HEK293 (cell line): ENCODE measurements at regions not wholly inside any gene's neighbourhood (a gene's known extent, or its start where the extent isn't known, plus 50 kb on each side); places are given as distances from the start of the nearest gene placed in this dataset.

Experiments
- CTCF ChIA-PET: fragments of 350-600 bp; formaldehyde crosslinking; extraction: SDS; loops from one replicate; lab custom pipeline; 2021; ENCODE audit warnings: antibody characterized with exemption; lab: Yijun Ruan, JAX
- POLR2A ChIA-PET: fragments of 300-600 bp; formaldehyde crosslinking; extraction: SDS; loops from one replicate; lab custom pipeline; 2020; ENCODE audit warnings: antibody characterized with exemption, inconsistent platforms; lab: Yijun Ruan, JAX
- H3K27ac ChIP-seq: fragments of 200-500 bp; sonication (Bioruptor generic); 2 replicates; pipeline ENCODE4 v1.5.1; 2014; ENCODE audit warnings: low read depth, low read length, control low read depth, inconsistent platforms; ENCODE audit errors: extremely low read depth
- H3K36me3 ChIP-seq, 2 experiments: fragments of 200-500 bp in 1 of 2; sonication (Bioruptor generic) in 1 of 2; 1 replicate in 1 of 2; 2 replicates in 1 of 2; pipeline ENCODE4 v1.5.1; 2014 to 2017; ENCODE audit warnings: inconsistent platforms in 2 of 2, low read length in 2 of 2; ENCODE audit not compliant: control insufficient read depth in 2 of 2, insufficient read depth in 1 of 2
- H3K4me1 ChIP-seq: fragments of 200-500 bp; sonication (Bioruptor generic); 2 replicates; pipeline ENCODE4 v1.5.1; 2014; ENCODE audit warnings: mild to moderate bottlenecking, low read length, inconsistent platforms; ENCODE audit not compliant: control insufficient read depth, insufficient read depth
- H3K4me3 ChIP-seq: 2 replicates; pipeline ENCODE4 v1.5.1; 2011; ENCODE audit warnings: low read depth, mild to moderate bottlenecking, control low read depth, low read length, moderate library complexity
- H3K9me3 ChIP-seq: fragments of 200-500 bp; sonication (Bioruptor generic); 2 replicates; pipeline ENCODE4 v1.5.1; 2014; ENCODE audit warnings: low read depth, low read length, inconsistent platforms; ENCODE audit not compliant: control insufficient read depth, insufficient read depth
- BCL11A ChIP-seq: fragments of 450-650 bp; formaldehyde crosslinking; IDR thresholded peaks from 2 replicates; pipeline ENCODE4 v1.5.1; 2016; ENCODE audit warnings: low read depth, missing biosample characterization, missing genetic modification characterization
- HOXA7 ChIP-seq: sonication (generic); formaldehyde crosslinking; IDR thresholded peaks from 2 replicates; pipeline ENCODE4 v1.8.1; 2022; ENCODE audit warnings: missing genetic modification reagents, borderline replicate concordance
- HOXD13 ChIP-seq: sonication (generic); formaldehyde crosslinking; IDR thresholded peaks from 2 replicates; pipeline ENCODE4 v1.8.0; 2022; ENCODE audit warnings: missing genetic modification reagents, borderline replicate concordance
- OSR2 ChIP-seq: fragments of 450-650 bp; formaldehyde crosslinking; IDR thresholded peaks from 2 replicates; pipeline ENCODE4 v1.5.1; 2016; ENCODE audit warnings: missing biosample characterization, missing genetic modification characterization
- ZBTB1 ChIP-seq: fragments of 450-650 bp; formaldehyde crosslinking; IDR thresholded peaks from 2 replicates; pipeline ENCODE4 v1.5.1; 2016; ENCODE audit warnings: missing biosample characterization, missing genetic modification characterization
- ZBTB11 ChIP-seq: fragments of 450-650 bp; formaldehyde crosslinking; conservative IDR thresholded peaks from 2 replicates; pipeline ENCODE4 v1.5.1; 2016; ENCODE audit warnings: low read depth, missing biosample characterization, missing genetic modification characterization
- ZBTB48 ChIP-seq: fragments of 450-650 bp; formaldehyde crosslinking; IDR thresholded peaks from 2 replicates; pipeline ENCODE4 v1.5.1; 2016; ENCODE audit warnings: missing biosample characterization, missing genetic modification characterization
- ZBTB8A ChIP-seq: fragments of 450-650 bp; formaldehyde crosslinking; IDR thresholded peaks from 2 replicates; pipeline ENCODE4 v1.5.1; 2016; ENCODE audit warnings: missing biosample characterization, missing genetic modification characterization
- ZFHX2 ChIP-seq: fragments of 450-650 bp; formaldehyde crosslinking; conservative IDR thresholded peaks from 2 replicates; pipeline ENCODE4 v1.5.1; 2016; ENCODE audit warnings: missing biosample characterization, missing genetic modification characterization
- ZFP3 ChIP-seq: fragments of 450-650 bp; formaldehyde crosslinking; IDR thresholded peaks from 2 replicates; pipeline ENCODE4 v1.5.1; 2016; ENCODE audit warnings: low read depth, missing biosample characterization, missing genetic modification characterization
- ZFP37 ChIP-seq: fragments of 450-650 bp; formaldehyde crosslinking; IDR thresholded peaks from 2 replicates; pipeline ENCODE4 v1.5.1; 2016; ENCODE audit warnings: missing biosample characterization, missing genetic modification characterization
- ZNF155 ChIP-seq: fragments of 450-650 bp; formaldehyde crosslinking; IDR thresholded peaks from 2 replicates; pipeline ENCODE4 v1.5.1; 2016; ENCODE audit warnings: missing biosample characterization, missing genetic modification characterization
- ZNF292 ChIP-seq: fragments of 450-650 bp; formaldehyde crosslinking; IDR thresholded peaks from 2 replicates; pipeline ENCODE4 v1.5.1; 2016; ENCODE audit warnings: low read depth, missing biosample characterization, missing genetic modification characterization, borderline replicate concordance
- ZNF394 ChIP-seq: fragments of 450-650 bp; formaldehyde crosslinking; IDR thresholded peaks from 2 replicates; pipeline ENCODE4 v1.5.1; 2016; ENCODE audit warnings: missing biosample characterization, missing genetic modification characterization, mild to moderate bottlenecking, moderate library complexity, borderline replicate concordance
- ZNF433 ChIP-seq: fragments of 450-650 bp; formaldehyde crosslinking; IDR thresholded peaks from 2 replicates; pipeline ENCODE4 v1.5.1; 2016; ENCODE audit warnings: missing biosample characterization, missing genetic modification characterization, low read depth
- ZNF692 ChIP-seq: fragments of 450-650 bp; formaldehyde crosslinking; IDR thresholded peaks from 2 replicates; pipeline ENCODE4 v1.5.1; 2016; ENCODE audit warnings: missing biosample characterization, missing genetic modification characterization
- ZNF837 ChIP-seq: fragments of 450-650 bp; formaldehyde crosslinking; IDR thresholded peaks from 2 replicates; pipeline ENCODE4 v1.5.1; 2016; ENCODE audit warnings: missing biosample characterization, missing genetic modification characterization
- ZSCAN16 ChIP-seq: fragments of 450-650 bp; formaldehyde crosslinking; IDR thresholded peaks from 2 replicates; pipeline ENCODE4 v1.5.1; 2016; ENCODE audit warnings: missing biosample characterization, missing genetic modification characterization

DNA sequence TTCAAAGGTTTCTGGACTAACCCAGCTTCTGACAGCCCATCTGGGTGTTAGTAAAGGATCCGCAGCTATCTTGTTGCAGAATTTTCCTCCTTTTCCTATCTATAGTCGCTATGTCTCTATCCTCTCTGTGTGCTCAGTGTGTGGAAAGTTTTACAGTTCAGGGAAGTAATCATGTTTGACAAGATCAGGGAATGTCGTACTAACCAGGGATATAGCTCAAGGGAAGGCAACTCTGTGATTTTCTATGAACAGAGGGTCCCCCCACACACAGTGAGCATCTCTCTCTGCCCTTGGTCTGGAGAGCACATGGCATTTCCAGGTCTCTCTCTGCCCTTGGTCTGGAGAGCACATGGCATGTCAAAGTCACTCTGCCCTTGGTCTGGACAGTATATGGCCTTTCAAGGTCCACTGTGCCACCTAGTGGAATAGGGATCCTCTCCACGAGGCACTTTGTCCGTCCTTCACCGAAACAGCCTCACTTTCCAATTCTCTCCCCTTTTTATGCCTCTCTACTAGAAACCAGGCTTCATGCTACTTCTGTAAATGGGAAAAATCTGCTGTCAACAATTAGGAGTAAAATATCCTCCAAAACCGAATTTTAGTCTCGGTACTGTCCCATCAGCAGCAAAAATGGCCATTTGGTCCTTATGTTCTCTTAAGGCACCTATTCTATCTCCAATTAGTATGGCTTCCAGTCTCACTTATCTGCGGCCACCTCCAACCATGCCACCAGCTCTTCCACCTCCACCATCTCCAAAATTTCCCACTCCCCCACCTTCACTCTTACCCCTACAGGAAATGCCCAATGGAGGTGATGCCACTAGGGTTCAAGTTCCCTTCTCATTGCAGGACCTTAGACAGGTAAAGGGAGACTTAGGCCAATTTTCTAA lies 88.7 kb downstream of the IGLL5 start (continued):
- TF ChIP-seq ZNF394 (tag by site-specific recombination): no peak
- TF ChIP-seq ZSCAN16 (tag by site-specific recombination): no peak
- no peak for TF ChIP-seq ZNF292 (tag by site-specific recombination)
- no peak for TF ChIP-seq ZFP3
- no peak for TF ChIP-seq BCL11A (tag by site-specific recombination)
- TF ChIP-seq, all 188 proteins: peak for 0

GRCh38 chr22:22977479-22978200 lies 90.0 kb downstream of the IGLL5 start:
- H3K27ac ChIP-seq: no peak overlapping the region
- no peak overlapping the region for H3K4me3 ChIP-seq
- H3K4me1 ChIP-seq: no peaks in the 10 kb centered on the region
- H3K36me3 ChIP-seq: no peaks in the 10 kb centered on the region
- no peaks in the 10 kb centered on the region for H3K9me3 ChIP-seq
- POLR2A ChIA-PET: no interaction called here
- CTCF ChIA-PET: interaction anchor here (0.5 to 5.7 kb wide), 4 partner anchors 19 to 543 kb away, joined by 3 to 76 read pairs (median 4); no protein-coding TSS in a partner anchor
- TF ChIP-seq HOXD13: no peak
- no peak for TF ChIP-seq ZBTB1 (tag by site-specific recombination)
- no peak for TF ChIP-seq ZNF155 (tag by site-specific recombination)
- TF ChIP-seq ZBTB8A: no peak
- TF ChIP-seq ZNF433 (tag by site-specific recombination): no peak
- TF ChIP-seq ZFHX2 (tag by site-specific recombination): no peak
- TF ChIP-seq HOXA7 (CRISPR knock-in tag): no peak
- no peak for TF ChIP-seq ZFP37 (tag by site-specific recombination)
- TF ChIP-seq ZBTB11: no peak
- no peak for TF ChIP-seq ZBTB48
- no peak for TF ChIP-seq ZNF837 (tag by site-specific recombination)

DNA sequence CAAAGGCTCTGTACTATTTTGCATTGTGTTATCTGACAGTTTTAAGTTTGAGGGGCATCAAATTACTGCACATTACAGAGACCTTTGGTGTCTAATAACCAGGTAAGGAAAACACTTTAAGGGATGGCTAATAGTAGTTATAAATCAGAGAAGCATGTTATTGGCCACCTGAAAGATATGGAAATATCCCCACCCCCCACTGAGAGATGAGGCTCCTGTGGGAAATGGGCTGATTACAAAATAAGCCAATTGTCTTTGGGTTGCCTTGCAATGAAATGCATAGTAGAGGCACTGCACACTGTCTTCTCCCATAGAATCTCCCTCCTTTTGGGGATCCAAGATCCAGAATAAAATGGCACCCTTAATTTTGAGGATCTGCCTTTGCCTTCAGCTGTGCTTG lies 91.0 kb downstream of the IGLL5 start:
- H3K9me3 ChIP-seq: no peaks in the 10 kb centered on the region
- ChIA-PET CTCF (interaction anchor here (3.0 kb wide), 1 partner anchor 19 kb away, joined by 9 read pairs; no protein-coding TSS in a partner anchor), POLR2A (no interaction called here)
- TF ChIP-seq ZNF692 (no peak), OSR2 (tag by site-specific recombination) (no peak)
- H3K27ac ChIP-seq: no peak overlapping the region
- H3K4me1 ChIP-seq: no peaks in the 10 kb centered on the region
- no peaks in the 10 kb centered on the region for H3K36me3 ChIP-seq
- H3K4me3 ChIP-seq: no peak overlapping the region
